ENCODE measurements at regions not wholly inside any gene's neighbourhood (a gene's known extent, or its start where the extent isn't known, plus 50 kb on each side); places are given as distances from the start of the nearest gene placed in this dataset.
A peak's percentile ranks its signal among the peaks of the same experiment; 100 is the strongest.
"Not testable (repeated sequence)": the region's sequence is repeated elsewhere in the genome, so short reads cannot be mapped to it uniquely, and the experiment has no call there.

- no peaks in the 10 kb centered on the region for H3K9me3 ChIP-seq (ENCODE audit: insufficient read depth, low read length)
- no peaks in the 10 kb centered on the region for H3K36me3 ChIP-seq (ENCODE audit: low read length)
- H3K79me2 ChIP-seq (ENCODE audit: insufficient read depth, low read length): no peaks in the 10 kb centered on the region
- no peak overlapping the region for H3K4me3 ChIP-seq (ENCODE audit: insufficient read depth, low read length, poor library complexity, severe bottlenecking)
- H2AFZ ChIP-seq (ENCODE audit: low read depth, low read length, severe bottlenecking): no peak overlapping the region
- H3K27me3 ChIP-seq (ENCODE audit: low read length): no peaks in the 10 kb centered on the region
- TF ChIP-seq EZH2phosphoT487 (conservative IDR thresholded peaks at IDR 0.05; ENCODE audit: low read length): no peak
- no peak for TF ChIP-seq CTCF (IDR thresholded peaks at IDR 0.05; ENCODE audit: insufficient read depth, low read length, poor library complexity, severe bottlenecking)
- H3K9me2 ChIP-seq (replicated peaks; ENCODE audit: insufficient read depth, low read length): no peaks in the 10 kb centered on the region
- no peak overlapping the region for H3K27ac ChIP-seq (ENCODE audit: low read depth, low read length)
- no peak overlapping the region for H3K4me2 ChIP-seq (ENCODE audit: low read depth, low read length, poor library complexity, severe bottlenecking)
- H4K20me1 ChIP-seq (ENCODE audit: low read depth, low read length): no peaks in the 10 kb centered on the region
- H3F3A ChIP-seq (ENCODE audit: insufficient read depth): no peaks in the 10 kb centered on the region
- no peak overlapping the region for H3K9ac ChIP-seq (ENCODE audit: low read length)
Observed at GRCh38 chr9:33731625-33732024, 63.7 kb upstream of the PRSS3 start.

DNA sequence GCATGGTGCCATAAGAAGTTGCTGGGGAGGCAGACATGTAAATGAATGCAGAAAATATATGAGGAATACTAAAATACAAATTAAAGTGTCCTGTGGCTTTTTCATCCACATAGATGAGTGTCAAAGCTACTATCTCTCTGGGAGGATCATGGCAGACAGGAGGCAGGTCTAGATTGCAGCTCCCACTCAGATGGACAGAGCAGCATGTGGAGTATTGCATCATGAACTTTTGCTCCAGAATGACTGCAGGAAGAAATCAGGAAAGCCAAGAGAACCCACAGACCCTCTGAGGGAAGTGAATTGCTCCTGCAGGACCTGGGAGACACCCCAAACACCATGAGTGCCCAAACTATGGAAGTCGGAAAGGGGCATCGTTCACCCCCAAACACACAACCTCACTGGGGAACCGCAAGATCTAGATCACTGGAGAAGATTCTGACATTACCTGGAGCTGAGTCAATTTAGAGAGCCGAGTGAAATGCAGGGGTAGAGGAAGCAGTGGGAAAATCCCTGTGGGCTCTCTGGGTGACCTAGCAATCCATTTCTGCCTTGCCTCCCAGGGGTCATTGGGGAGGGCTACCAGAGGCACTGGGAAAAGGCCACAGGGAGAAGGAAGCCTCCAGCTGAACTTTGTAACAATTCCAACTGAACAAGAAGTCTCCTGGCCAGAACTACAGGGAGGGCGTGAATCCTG, 61.0 kb upstream of the PRSS3 start:
- H3K9me3 ChIP-seq (ENCODE audit: insufficient read depth, low read length); H3K4me3 ChIP-seq (ENCODE audit: insufficient read depth, low read length, poor library complexity, severe bottlenecking); H3K9ac ChIP-seq (ENCODE audit: low read length); H3K9me2 ChIP-seq (replicated peaks; ENCODE audit: insufficient read depth, low read length); H4K20me1 ChIP-seq (ENCODE audit: low read depth, low read length); H3F3A ChIP-seq (ENCODE audit: insufficient read depth); H3K27ac ChIP-seq (ENCODE audit: low read depth, low read length); H2AFZ ChIP-seq (ENCODE audit: low read depth, low read length, severe bottlenecking); H3K27me3 ChIP-seq (ENCODE audit: low read length); H3K79me2 ChIP-seq (ENCODE audit: insufficient read depth, low read length); H3K36me3 ChIP-seq (ENCODE audit: low read length); H3K4me2 ChIP-seq (ENCODE audit: low read depth, low read length, poor library complexity, severe bottlenecking): not testable (repeated sequence)

- not testable (repeated sequence) for H3K4me2 ChIP-seq (ENCODE audit: low read depth, low read length, poor library complexity, severe bottlenecking); H2AFZ ChIP-seq (ENCODE audit: low read depth, low read length, severe bottlenecking); H3K9ac ChIP-seq (ENCODE audit: low read length)
Observed at GRCh38 chr9:33734941-33735835, 60.2 kb upstream of the PRSS3 start.

DNA sequence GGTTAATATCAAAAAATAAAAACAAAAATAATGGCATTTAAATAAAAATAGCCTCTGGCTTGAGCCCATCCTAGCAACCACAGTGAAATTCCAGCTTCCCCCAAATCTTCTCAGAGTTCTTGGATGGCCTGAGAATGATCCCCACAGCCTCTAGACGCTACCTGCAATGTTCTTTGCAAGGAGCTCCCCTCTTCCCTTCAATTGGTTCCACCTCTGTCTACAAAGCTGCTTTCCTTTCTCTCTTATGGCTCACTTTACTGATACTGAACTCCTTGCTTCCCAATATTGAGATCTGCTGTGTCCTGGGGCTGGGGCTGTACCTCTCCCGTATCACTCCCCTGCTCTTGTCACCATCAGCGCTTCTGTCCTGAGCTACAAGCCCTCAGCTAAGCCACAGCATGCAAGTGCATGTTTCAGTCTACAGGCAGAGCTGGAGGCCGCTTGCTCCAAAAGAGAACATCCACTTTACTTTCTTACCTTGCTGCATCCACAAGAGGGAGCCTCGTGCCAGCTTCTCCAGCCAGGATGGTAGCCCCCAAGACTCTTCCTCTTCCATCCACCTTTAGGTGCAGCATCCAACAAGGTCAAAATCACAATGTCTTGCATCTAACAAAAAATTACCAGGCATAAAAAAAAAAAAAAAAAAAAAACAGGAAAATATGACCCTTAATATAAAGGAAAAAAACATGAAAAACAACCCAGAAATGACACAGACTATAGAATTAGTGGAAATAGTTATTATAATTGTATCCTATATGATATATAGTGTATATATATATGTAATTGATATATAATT, 57.4 kb upstream of the PRSS3 start:
- no peaks in the 10 kb centered on the region for H3F3A ChIP-seq (ENCODE audit: insufficient read depth)
- H3K4me2 ChIP-seq (ENCODE audit: low read depth, low read length, poor library complexity, severe bottlenecking): no peak overlapping the region
- H3K79me2 ChIP-seq (ENCODE audit: insufficient read depth, low read length): no peaks in the 10 kb centered on the region
- no peak overlapping the region for H3K9ac ChIP-seq (ENCODE audit: low read length)
- H3K9me3 ChIP-seq (ENCODE audit: insufficient read depth, low read length): no peaks in the 10 kb centered on the region
- no peaks in the 10 kb centered on the region for H3K9me2 ChIP-seq (replicated peaks; ENCODE audit: insufficient read depth, low read length)
- no peak overlapping the region for H2AFZ ChIP-seq (ENCODE audit: low read depth, low read length, severe bottlenecking)
- no peaks in the 10 kb centered on the region for H3K27me3 ChIP-seq (ENCODE audit: low read length)
- H3K27ac ChIP-seq (ENCODE audit: low read depth, low read length): no peak overlapping the region
- H3K4me3 ChIP-seq (ENCODE audit: insufficient read depth, low read length, poor library complexity, severe bottlenecking): no peak overlapping the region
- H4K20me1 ChIP-seq (ENCODE audit: low read depth, low read length): no peaks in the 10 kb centered on the region
- H3K36me3 ChIP-seq (ENCODE audit: low read length): no peaks in the 10 kb centered on the region
- TF ChIP-seq EZH2phosphoT487 (conservative IDR thresholded peaks at IDR 0.05; ENCODE audit: low read length) (no peak), CTCF (IDR thresholded peaks at IDR 0.05; ENCODE audit: insufficient read depth, low read length, poor library complexity, severe bottlenecking) (peak; percentile 93)

More at GRCh38 chr9:33734941-33735835, 60.2 kb upstream of the PRSS3 start:
- not testable (repeated sequence) for H4K20me1 ChIP-seq (ENCODE audit: low read depth, low read length); H3K9me3 ChIP-seq (ENCODE audit: insufficient read depth, low read length); H3K27ac ChIP-seq (ENCODE audit: low read depth, low read length); H3K36me3 ChIP-seq (ENCODE audit: low read length); H3K9me2 ChIP-seq (replicated peaks; ENCODE audit: insufficient read depth, low read length); H3K79me2 ChIP-seq (ENCODE audit: insufficient read depth, low read length); H3K4me3 ChIP-seq (ENCODE audit: insufficient read depth, low read length, poor library complexity, severe bottlenecking); H3F3A ChIP-seq (ENCODE audit: insufficient read depth); H3K27me3 ChIP-seq (ENCODE audit: low read length)
